GM12878 (cell line): ENCODE measurements at regions not wholly inside any gene's neighbourhood (a gene's known extent, or its start where the extent isn't known, plus 50 kb on each side); places are given as distances from the start of the nearest gene placed in this dataset.

ENCODE experiments used
- ATAC-seq: fragments of 200-7000 bp; cut with Tn5 transposase; 3 replicates; pipeline ENCODE4 v1.9.1; 2020; ENCODE audit warnings: mild to moderate bottlenecking, moderate library complexity
- BruUV-seq: library from RNA; stranded (reverse); fragments of 400-500 nt; replicated peaks from 2 replicates; lab custom pipeline; 2021; lab: Mats Ljungman, UMichigan
- CTCF ChIA-PET: fragments of 300-600 bp; sonication (Branson Sonifier 250); formaldehyde crosslinking; extraction: SDS; loops from one replicate; lab custom pipeline; 2021; ENCODE audit warnings: inconsistent platforms; lab: Yijun Ruan, JAX
- POLR2A ChIA-PET: fragments of 350-600 bp; formaldehyde crosslinking; extraction: SDS; loops from one replicate; lab custom pipeline; 2021; ENCODE audit warnings: inconsistent platforms; lab: Charles Lee
- RAD21 ChIA-PET: fragments of 300-600 bp; sonication (Branson Sonifier 250); formaldehyde crosslinking; loops from one replicate; lab custom pipeline; 2023; ENCODE audit warnings: antibody characterized with exemption; ENCODE audit not compliant: unreplicated experiment; lab: Charles Lee
- SMC1A ChIA-PET: fragments of 300-600 bp; sonication (Branson Sonifier 250); formaldehyde crosslinking; loops from one replicate; lab custom pipeline; 2023; ENCODE audit not compliant: unreplicated experiment, uncharacterized antibody; lab: Charles Lee
- DNase-seq: peaks from one replicate; pipeline ENCODE4 v3.0.0-alpha.2; 2011; ENCODE audit warnings: low read depth, low spot score
- FAIRE-seq: peaks from 3 replicates; lab custom pipeline; 2011; peaks lifted over from hg19 to GRCh38; lab: Jason Lieb, UNC
- H2AFZ ChIP-seq: 2 replicates; pipeline ENCODE4 v1.6.0; 2011; ENCODE audit warnings: low read depth, low read length, control low read depth; ENCODE audit not compliant: control insufficient read depth
- H3K27ac ChIP-seq: 2 replicates; pipeline ENCODE4 v1.5.1; 2011; ENCODE audit warnings: control low read depth; ENCODE audit not compliant: control insufficient read depth, insufficient read depth
- H3K27me3 ChIP-seq, 2 experiments: replicated peaks in 1 of 2; 2 replicates each; pipeline versions ENCODE4 v1.6.0 to v1.6.1; 2011; ENCODE audit warnings: low read length in 1 of 2; ENCODE audit not compliant: control insufficient read depth in 2 of 2, insufficient read depth in 2 of 2
- H3K36me3 ChIP-seq, 2 experiments: 2 replicates each; pipeline ENCODE4 v1.5.1; 2011; ENCODE audit warnings: low read length in 1 of 2; ENCODE audit not compliant: control insufficient read depth in 2 of 2, insufficient read depth in 2 of 2
- H3K4me1 ChIP-seq: 2 replicates; pipeline ENCODE4 v1.6.1; 2011; ENCODE audit warnings: mild to moderate bottlenecking, low read length, moderate library complexity, mixed read lengths; ENCODE audit not compliant: control insufficient read depth, insufficient read depth
- H3K4me2 ChIP-seq: 2 replicates; pipeline ENCODE4 v1.6.0; 2011; ENCODE audit warnings: control low read depth; ENCODE audit not compliant: control insufficient read depth, insufficient read depth
- H3K4me3 ChIP-seq: fragments of 200-600 bp; sonication (generic); 2 replicates; pipeline ENCODE4 v1.5.1; 2016
- H3K79me2 ChIP-seq: 2 replicates; pipeline ENCODE4 v1.6.0; 2011; ENCODE audit warnings: low read length; ENCODE audit not compliant: control insufficient read depth, insufficient read depth
- H3K9ac ChIP-seq: 2 replicates; pipeline ENCODE4 v1.8.0; 2011; ENCODE audit warnings: low read length, control low read depth, mixed read lengths; ENCODE audit not compliant: control insufficient read depth, insufficient read depth
- H3K9me3 ChIP-seq: replicated peaks from 3 replicates; pipeline ENCODE4 v1.5.1; 2011; ENCODE audit warnings: mild to moderate bottlenecking, low read length; ENCODE audit not compliant: control insufficient read depth, insufficient read depth
- H4K20me1 ChIP-seq: 2 replicates; pipeline ENCODE4 v1.6.0; 2011; ENCODE audit not compliant: control insufficient read depth, insufficient read depth
- ATF7 ChIP-seq: fragments of 450-650 bp; IDR thresholded peaks from 2 replicates; pipeline ENCODE4 v1.6.1; 2016; ENCODE audit warnings: low read depth, mild to moderate bottlenecking
- FOXM1 ChIP-seq: IDR thresholded peaks from 2 replicates; pipeline ENCODE4 v1.6.1; 2012; ENCODE audit warnings: low read depth, mild to moderate bottlenecking, inconsistent platforms, low read length, moderate library complexity
- HDGF ChIP-seq: fragments of 450-650 bp; IDR thresholded peaks from 2 replicates; pipeline ENCODE4 v1.6.1; 2016; ENCODE audit warnings: antibody characterized with exemption
- POU2F2 ChIP-seq: IDR thresholded peaks from 3 replicates; pipeline ENCODE4 v1.6.1; 2011; ENCODE audit warnings: low read depth, mild to moderate bottlenecking, low read length, borderline replicate concordance
- RELA ChIP-seq: fragments of 450-650 bp; IDR thresholded peaks from 2 replicates; pipeline ENCODE4 v1.8.0; 2014; ENCODE audit warnings: borderline replicate concordance; ENCODE audit not compliant: partially characterized antibody
- SUZ12 ChIP-seq: fragments of 200-600 bp; sonication (generic); IDR thresholded peaks from one replicate; pipeline ENCODE4 v1.6.1; 2018; ENCODE audit warnings: antibody characterized with exemption, mild to moderate bottlenecking; ENCODE audit not compliant: unreplicated experiment
- WGBS: methylation state at CpG from one replicate; pipeline ENCODE4 v1.1.6; 2016; ENCODE audit warnings: low lambda C conversion rate; ENCODE audit not compliant: insufficient replicate concordance, insufficient coverage; ENCODE audit errors: missing lambda C conversion rate; 5-methylcytosine and 5-hydroxymethylcytosine counted together
- in situ Hi-C: fragments of 300-500 bp; cut with MboI; formaldehyde crosslinking; loops from 9 replicates; pipeline ENCODE4 v1.14.3; 2018; ENCODE audit warnings: mixed read lengths
- intact Hi-C: fragments of 100-400 bp; cut with micrococcal nuclease; formaldehyde crosslinking; loops from one replicate; pipeline ENCODE4 v1.14.2; 2022; ENCODE audit not compliant: unreplicated experiment
- TF ChIP-seq, protein P1 (sequence below): IDR thresholded peaks from 2 replicates; pipeline ENCODE4 v1.6.1; 2011; ENCODE audit warnings: low read depth, mild to moderate bottlenecking, low read length, moderate library complexity, borderline replicate concordance; ENCODE audit errors: extremely low read depth
- TF ChIP-seq, protein P2 (sequence below): IDR thresholded peaks from 2 replicates; pipeline ENCODE4 v1.6.1; 2011; ENCODE audit warnings: borderline replicate concordance, low read depth, mild to moderate bottlenecking, moderate library complexity, mixed read lengths, low read length; ENCODE audit not compliant: insufficient read depth; ENCODE audit errors: extremely low read length
- TF ChIP-seq, protein P3 (sequence below): fragments of 450-650 bp; formaldehyde crosslinking; IDR thresholded peaks from 2 replicates; pipeline ENCODE4 v1.4.0; 2022; ENCODE audit warnings: mild to moderate bottlenecking, moderate library complexity
- TF ChIP-seq, protein P4 (sequence below): fragments of 450-650 bp; IDR thresholded peaks from 2 replicates; pipeline ENCODE4 v1.6.1; 2017; ENCODE audit warnings: borderline replicate concordance

DNA sequence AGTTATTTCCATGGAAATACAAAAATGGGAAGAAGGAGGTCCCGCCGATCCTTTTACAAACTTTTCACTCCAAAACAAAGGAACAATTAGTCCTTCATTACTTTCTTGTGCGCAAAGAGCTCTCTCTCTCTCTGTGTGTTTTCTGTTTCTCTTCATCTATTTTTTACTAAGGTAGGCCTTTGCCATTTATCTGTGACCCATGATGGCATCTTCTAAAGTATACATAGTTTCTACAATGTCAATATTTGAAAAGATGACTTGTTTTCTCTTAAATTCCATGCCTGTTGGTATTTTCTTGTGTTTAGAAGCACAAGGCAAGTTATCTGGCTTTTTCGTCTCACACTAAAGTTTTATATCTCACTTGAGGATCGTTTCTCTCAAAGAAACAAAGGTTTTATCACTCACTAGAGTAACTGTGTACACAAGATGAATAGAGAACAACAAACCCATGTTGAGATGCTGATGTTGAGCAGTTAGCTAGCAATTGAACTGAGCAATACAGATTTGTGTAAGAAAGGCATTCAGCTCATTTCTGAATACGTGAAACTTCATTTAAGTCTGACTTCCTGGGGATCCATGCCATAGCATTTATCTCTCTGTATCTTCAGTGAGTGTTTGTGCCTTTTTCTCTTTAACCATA, 250.3 kb downstream of the GBA3 start:
- in situ Hi-C loops: no loop called here
- ChIA-PET CTCF (no interaction called here), RAD21 (no interaction called here), POLR2A (no interaction called here), SMC1A (interaction anchor here (0.7 to 1.9 kb wide), 2 partner anchors 10 to 249 kb away, joined by 3 to 4 read pairs; no protein-coding TSS in a partner anchor)
- H3K4me1 ChIP-seq: no peaks in the 10 kb centered on the region
- WGBS: 27% methylated on average over 6 of the region's 6 CpGs
- H3K79me2 ChIP-seq: no peaks in the 10 kb centered on the region
- TF ChIP-seq RELA (no peak), POU2F2 (no peak), SUZ12 (no peak), HDGF (no peak), ATF7 (no peak), FOXM1 (no peak)
- TF ChIP-seq, protein P1, sequence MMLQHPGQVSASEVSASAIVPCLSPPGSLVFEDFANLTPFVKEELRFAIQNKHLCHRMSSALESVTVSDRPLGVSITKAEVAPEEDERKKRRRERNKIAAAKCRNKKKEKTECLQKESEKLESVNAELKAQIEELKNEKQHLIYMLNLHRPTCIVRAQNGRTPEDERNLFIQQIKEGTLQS: no peak
- TF ChIP-seq, protein P2, sequence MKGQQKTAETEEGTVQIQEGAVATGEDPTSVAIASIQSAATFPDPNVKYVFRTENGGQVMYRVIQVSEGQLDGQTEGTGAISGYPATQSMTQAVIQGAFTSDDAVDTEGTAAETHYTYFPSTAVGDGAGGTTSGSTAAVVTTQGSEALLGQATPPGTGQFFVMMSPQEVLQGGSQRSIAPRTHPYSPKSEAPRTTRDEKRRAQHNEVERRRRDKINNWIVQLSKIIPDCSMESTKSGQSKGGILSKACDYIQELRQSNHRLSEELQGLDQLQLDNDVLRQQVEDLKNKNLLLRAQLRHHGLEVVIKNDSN: no peak
- TF ChIP-seq, protein P3, sequence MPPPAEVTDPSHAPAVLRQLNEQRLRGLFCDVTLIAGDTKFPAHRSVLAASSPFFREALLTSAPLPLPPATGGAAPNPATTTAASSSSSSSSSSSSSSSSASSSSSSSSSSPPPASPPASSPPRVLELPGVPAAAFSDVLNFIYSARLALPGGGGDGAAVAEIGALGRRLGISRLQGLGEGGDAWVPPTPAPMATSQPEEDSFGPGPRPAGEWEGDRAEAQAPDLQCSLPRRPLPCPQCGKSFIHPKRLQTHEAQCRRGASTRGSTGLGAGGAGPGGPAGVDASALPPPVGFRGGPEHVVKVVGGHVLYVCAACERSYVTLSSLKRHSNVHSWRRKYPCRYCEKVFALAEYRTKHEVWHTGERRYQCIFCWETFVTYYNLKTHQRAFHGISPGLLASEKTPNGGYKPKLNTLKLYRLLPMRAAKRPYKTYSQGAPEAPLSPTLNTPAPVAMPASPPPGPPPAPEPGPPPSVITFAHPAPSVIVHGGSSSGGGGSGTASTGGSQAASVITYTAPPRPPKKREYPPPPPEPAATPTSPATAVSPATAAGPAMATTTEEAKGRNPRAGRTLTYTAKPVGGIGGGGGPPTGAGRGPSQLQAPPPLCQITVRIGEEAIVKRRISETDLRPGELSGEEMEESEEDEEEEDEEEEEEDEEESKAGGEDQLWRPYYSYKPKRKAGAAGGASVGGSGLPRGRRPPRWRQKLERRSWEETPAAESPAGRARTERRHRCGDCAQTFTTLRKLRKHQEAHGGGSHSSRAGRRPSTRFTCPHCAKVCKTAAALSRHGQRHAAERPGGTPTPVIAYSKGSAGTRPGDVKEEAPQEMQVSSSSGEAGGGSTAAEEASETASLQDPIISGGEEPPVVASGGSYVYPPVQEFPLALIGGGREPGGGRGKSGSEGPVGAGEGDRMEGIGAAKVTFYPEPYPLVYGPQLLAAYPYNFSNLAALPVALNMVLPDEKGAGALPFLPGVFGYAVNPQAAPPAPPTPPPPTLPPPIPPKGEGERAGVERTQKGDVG: no peak
- TF ChIP-seq, protein P4, sequence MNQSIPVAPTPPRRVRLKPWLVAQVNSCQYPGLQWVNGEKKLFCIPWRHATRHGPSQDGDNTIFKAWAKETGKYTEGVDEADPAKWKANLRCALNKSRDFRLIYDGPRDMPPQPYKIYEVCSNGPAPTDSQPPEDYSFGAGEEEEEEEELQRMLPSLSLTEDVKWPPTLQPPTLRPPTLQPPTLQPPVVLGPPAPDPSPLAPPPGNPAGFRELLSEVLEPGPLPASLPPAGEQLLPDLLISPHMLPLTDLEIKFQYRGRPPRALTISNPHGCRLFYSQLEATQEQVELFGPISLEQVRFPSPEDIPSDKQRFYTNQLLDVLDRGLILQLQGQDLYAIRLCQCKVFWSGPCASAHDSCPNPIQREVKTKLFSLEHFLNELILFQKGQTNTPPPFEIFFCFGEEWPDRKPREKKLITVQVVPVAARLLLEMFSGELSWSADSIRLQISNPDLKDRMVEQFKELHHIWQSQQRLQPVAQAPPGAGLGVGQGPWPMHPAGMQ: no peak
- DNase-seq (no peak), ATAC-seq (no peak), FAIRE-seq (no peak)
- BruUV-seq: no TSS peak
- no peaks in the 10 kb centered on the region for H3K36me3 ChIP-seq
- H3K9ac ChIP-seq: no peak overlapping the region
- no peak overlapping the region for H3K4me3 ChIP-seq
- H3K27ac ChIP-seq: no peak overlapping the region
- no peaks in the 10 kb centered on the region for H3K27me3 ChIP-seq
- H3K4me2 ChIP-seq: no peak overlapping the region
- H2AFZ ChIP-seq: no peak overlapping the region
- no peaks in the 10 kb centered on the region for H4K20me1 ChIP-seq
- no peaks in the 10 kb centered on the region for H3K9me3 ChIP-seq
- intact Hi-C loops: no loop called here
